ENCODE measurements at regions not wholly inside any gene's neighbourhood (a gene's known extent, or its start where the extent isn't known, plus 50 kb on each side); places are given as distances from the start of the nearest gene placed in this dataset.

DNA sequence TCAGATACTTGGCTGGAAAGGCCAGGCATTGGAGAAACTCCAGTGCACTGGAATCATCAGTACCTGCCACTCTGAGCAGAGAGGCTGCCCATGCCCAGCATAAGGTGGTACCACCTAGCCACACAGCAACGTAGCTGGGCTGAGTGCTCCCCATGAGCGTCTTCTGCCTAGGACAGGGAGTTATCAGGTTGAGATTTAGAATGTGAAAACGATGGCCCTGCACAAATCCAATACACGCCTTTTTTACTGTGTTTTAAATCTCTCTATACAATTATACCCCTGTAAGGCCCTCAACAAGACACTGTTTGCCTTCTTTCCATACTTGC lies 66.7 kb upstream of the PTGR2 start:
- TF ChIP-seq CTCF (IDR thresholded peaks at IDR 0.05; ENCODE audit: unreplicated experiment): no peak

DNA sequence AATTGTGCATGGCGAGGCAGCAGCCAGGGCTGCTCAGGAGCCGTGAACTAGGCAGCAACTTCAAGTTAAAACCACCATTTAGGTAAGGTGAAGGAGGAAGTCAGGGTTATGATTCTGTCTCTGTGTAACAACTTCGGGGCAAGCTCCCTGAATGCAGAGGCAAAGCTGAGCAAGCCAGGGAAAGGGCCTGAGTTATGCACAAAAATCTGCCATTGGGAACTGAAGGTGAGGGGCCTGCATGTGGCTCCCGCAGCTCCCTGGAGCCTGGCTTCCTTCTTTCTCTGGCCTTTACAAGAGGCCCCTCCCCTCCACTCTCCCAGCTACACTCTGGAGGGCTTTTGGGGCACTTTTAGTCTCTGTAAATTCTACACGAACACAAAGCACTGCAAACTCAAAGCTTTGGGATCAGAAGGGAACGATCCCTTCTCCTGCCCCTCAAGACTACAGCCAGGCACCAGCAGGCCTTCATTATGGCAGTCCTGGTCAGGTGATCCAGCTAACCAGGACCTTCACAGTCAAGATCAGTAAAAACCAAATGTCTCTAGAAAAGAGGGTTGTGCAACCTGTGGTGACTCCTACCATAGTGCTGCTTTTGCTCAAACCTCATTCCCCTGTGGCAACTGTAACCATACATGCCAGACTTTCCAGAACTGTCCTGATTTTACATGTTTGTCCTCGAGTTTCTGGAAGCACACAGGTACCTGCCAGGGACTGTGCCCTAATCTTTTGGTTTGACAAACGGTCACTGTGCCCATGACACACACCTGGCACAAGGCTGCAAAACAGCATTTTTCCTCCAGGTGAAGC lies 67.2 kb upstream of the PTGR2 start:
- H3K36me3 Mint-ChIP-seq (ENCODE audit: insufficient read depth): peaks cover 1% of the 10 kb centered on the region
- peak overlapping the region; percentile 46 for H3K4me3 Mint-ChIP-seq (ENCODE audit: low read depth)
- H3K27ac Mint-ChIP-seq: peak overlapping the region; percentile 95
- DNase-seq (ENCODE audit: low spot score, unreplicated experiment): no peak
- H3K9me3 Mint-ChIP-seq (ENCODE audit: low read depth): no peaks in the 10 kb centered on the region
- TF ChIP-seq CTCF (IDR thresholded peaks at IDR 0.05; ENCODE audit: unreplicated experiment): no peak
- no peaks in the 10 kb centered on the region for H3K27me3 Mint-ChIP-seq
- peaks cover 47% of the 10 kb centered on the region for H3K4me1 Mint-ChIP-seq (ENCODE audit: low read depth)

More for the DNA sequence above, 66.7 kb upstream of the PTGR2 start:
- Mint-ChIP-seq H3K27ac (peak overlapping the region; percentile 95), H3K4me3 (ENCODE audit: low read depth) (peak overlapping the region; percentile 81), H3K36me3 (ENCODE audit: insufficient read depth) (peaks cover 1% of the 10 kb centered on the region), H3K9me3 (ENCODE audit: low read depth) (no peaks in the 10 kb centered on the region), H3K27me3 (no peaks in the 10 kb centered on the region), H3K4me1 (ENCODE audit: low read depth) (peaks cover 47% of the 10 kb centered on the region)
- DNase-seq (ENCODE audit: low spot score, unreplicated experiment): no peak

- H3K36me3 Mint-ChIP-seq (ENCODE audit: insufficient read depth): peaks cover 1% of the 10 kb centered on the region
- peaks cover 46% of the 10 kb centered on the region for H3K4me1 Mint-ChIP-seq (ENCODE audit: low read depth)
- no peak for DNase-seq (ENCODE audit: low spot score, unreplicated experiment)
- no peaks in the 10 kb centered on the region for H3K9me3 Mint-ChIP-seq (ENCODE audit: low read depth)
- peak overlapping the region; percentile 33 for H3K4me3 Mint-ChIP-seq (ENCODE audit: low read depth)
- H3K27me3 Mint-ChIP-seq: no peaks in the 10 kb centered on the region
- no peak for TF ChIP-seq CTCF (IDR thresholded peaks at IDR 0.05; ENCODE audit: unreplicated experiment)
- H3K27ac Mint-ChIP-seq: peak overlapping the region; percentile 95
These were observed 68.4 kb upstream of the PTGR2 start for GRCh38 chr14:73783107-73783727.

DNA sequence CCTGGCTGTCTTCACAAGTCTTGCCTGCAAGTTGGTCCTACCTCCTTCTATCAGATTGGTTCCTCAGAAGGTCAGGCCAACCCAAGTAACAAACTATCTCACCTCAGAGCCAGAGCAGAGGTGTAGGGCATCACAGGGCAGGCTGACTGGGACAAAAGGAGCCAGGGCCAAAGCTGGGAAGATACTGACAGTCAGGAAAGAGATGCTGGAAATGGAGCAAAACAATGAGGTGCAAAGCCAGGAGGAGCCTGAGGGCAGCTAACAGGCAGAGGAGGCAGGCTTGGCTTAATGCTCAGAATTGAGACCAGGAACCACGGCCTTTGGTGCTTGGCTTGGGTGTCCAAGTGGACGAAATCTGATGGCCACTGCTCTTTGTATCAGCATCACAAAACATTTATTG lies 68.4 kb upstream of the PNMA1 start:
- H3K9me3 Mint-ChIP-seq (ENCODE audit: low read depth): no peaks in the 10 kb centered on the region
- no peak overlapping the region for H3K4me3 Mint-ChIP-seq (ENCODE audit: low read depth)
- H3K4me1 Mint-ChIP-seq (ENCODE audit: low read depth): peaks cover 40% of the 10 kb centered on the region
- peak overlapping the region; percentile 22 for H3K27ac Mint-ChIP-seq
- no peak for TF ChIP-seq CTCF (IDR thresholded peaks at IDR 0.05; ENCODE audit: unreplicated experiment)
- H3K36me3 Mint-ChIP-seq (ENCODE audit: insufficient read depth): peaks cover 1% of the 10 kb centered on the region
- H3K27me3 Mint-ChIP-seq: no peaks in the 10 kb centered on the region
- no peak for DNase-seq (ENCODE audit: low spot score, unreplicated experiment)

DNA sequence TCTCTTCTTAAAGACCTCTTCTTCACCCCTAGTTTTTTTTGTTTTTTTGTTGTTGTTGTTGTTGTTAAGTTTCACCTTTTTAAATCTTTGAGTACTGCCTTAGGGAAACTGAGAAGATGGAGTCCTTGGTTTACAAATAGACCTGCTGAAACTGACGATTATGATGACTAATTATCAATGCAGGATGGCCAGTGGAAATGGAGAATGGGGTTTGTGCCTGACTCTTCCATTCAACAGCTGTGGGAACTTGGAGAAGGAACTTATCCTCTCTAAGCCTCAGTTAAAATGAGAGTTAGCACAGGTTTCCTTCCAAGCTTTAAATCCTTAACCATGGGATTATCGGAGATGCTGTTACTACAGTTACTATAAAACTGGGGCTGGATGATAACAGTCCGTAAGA lies 66.7 kb upstream of the PNMA1 start:
- no peaks in the 10 kb centered on the region for H3K9me3 Mint-ChIP-seq (ENCODE audit: low read depth)
- no peaks in the 10 kb centered on the region for H3K27me3 Mint-ChIP-seq
- H3K27ac Mint-ChIP-seq: no peak overlapping the region
- H3K4me3 Mint-ChIP-seq (ENCODE audit: low read depth): no peak overlapping the region
- TF ChIP-seq CTCF (IDR thresholded peaks at IDR 0.05; ENCODE audit: unreplicated experiment): no peak
- DNase-seq (ENCODE audit: low spot score, unreplicated experiment): no peak
- H3K4me1 Mint-ChIP-seq (ENCODE audit: low read depth): peaks cover 34% of the 10 kb centered on the region
- H3K36me3 Mint-ChIP-seq (ENCODE audit: insufficient read depth): peaks cover 1% of the 10 kb centered on the region

Data from progenitor cell of endocrine pancreas (in vitro differentiated cells).